IMR-90 (cell line): ENCODE measurements at regions not wholly inside any gene's neighbourhood (a gene's known extent, or its start where the extent isn't known, plus 50 kb on each side); places are given as distances from the start of the nearest gene placed in this dataset.

Experiments
- ATAC-seq: fragments of 200-7000 bp; cut with Tn5 transposase; 2 replicates; pipeline ENCODE4 v1.9.1; 2020; ENCODE audit warnings: low read depth, mild to moderate bottlenecking, moderate library complexity
- BruUV-seq: library from RNA; stranded (reverse); fragments of 400-500 nt; replicated peaks from 2 replicates; lab custom pipeline; 2021; lab: Mats Ljungman, UMichigan
- CTCF ChIA-PET: fragments of 300-600 bp; formaldehyde crosslinking; extraction: SDS; loops from one replicate; lab custom pipeline; 2021; ENCODE audit warnings: antibody characterized with exemption; lab: Yijun Ruan, JAX
- POLR2A ChIA-PET: fragments of 300-600 bp; sonication (Branson Sonifier 250); formaldehyde crosslinking; loops from one replicate; lab custom pipeline; 2022; ENCODE audit warnings: antibody characterized with exemption; ENCODE audit not compliant: unreplicated experiment; lab: Charles Lee
- DNase-seq: peaks from one replicate; pipeline ENCODE4 v3.0.0; 2013
- H2AFZ ChIP-seq: replicated peaks from 2 replicates; pipeline ENCODE3; 2013; ENCODE audit warnings: low read length, mild to moderate bottlenecking; ENCODE audit not compliant: poor library complexity
- H2AK5ac ChIP-seq: 2 replicates; pipeline ENCODE4 v1.6.1; 2013; ENCODE audit warnings: low read depth, low read length, inconsistent platforms
- H2AK9ac ChIP-seq: replicated peaks from 2 replicates; pipeline ENCODE3; 2013; ENCODE audit warnings: mild to moderate bottlenecking, low read depth, low read length, moderate library complexity; ENCODE audit not compliant: poor library complexity
- H2BK120ac ChIP-seq: 2 replicates; pipeline ENCODE4 v1.6.1; 2013; ENCODE audit warnings: low read depth, low read length, inconsistent platforms
- H2BK15ac ChIP-seq: 3 replicates; pipeline ENCODE4 v1.6.1; 2013; ENCODE audit warnings: low read depth, low read length, inconsistent platforms
- H2BK20ac ChIP-seq: 2 replicates; pipeline ENCODE4 v1.6.1; 2013; ENCODE audit warnings: low read depth, mild to moderate bottlenecking, inconsistent platforms, low read length, moderate library complexity
- H2BK5ac ChIP-seq: 2 replicates; pipeline ENCODE4 v1.6.1; 2013; ENCODE audit warnings: mild to moderate bottlenecking, low read depth, low read length, inconsistent platforms; ENCODE audit not compliant: poor library complexity, severe bottlenecking
- H3K14ac ChIP-seq: replicated peaks from 2 replicates; pipeline ENCODE4 v1.6.1; 2013; ENCODE audit warnings: low read depth, low read length, inconsistent platforms
- H3K18ac ChIP-seq: 2 replicates; pipeline ENCODE4 v1.6.1; 2013; ENCODE audit warnings: low read depth, low read length, control low read depth
- H3K23ac ChIP-seq: 2 replicates; pipeline ENCODE4 v1.6.1; 2013; ENCODE audit warnings: low read depth, low read length, inconsistent platforms
- H3K27ac ChIP-seq: 2 replicates; pipeline ENCODE4 v1.5.1; 2013; ENCODE audit warnings: mild to moderate bottlenecking, control low read depth, low read length; ENCODE audit not compliant: insufficient read depth
- H3K27me3 ChIP-seq: 2 replicates; pipeline ENCODE4 v1.6.1; 2013; ENCODE audit warnings: low read length; ENCODE audit not compliant: control insufficient read depth, insufficient read depth
- H3K36me3 ChIP-seq: 2 replicates; pipeline ENCODE4 v1.6.1; 2013; ENCODE audit warnings: low read length, mixed read lengths; ENCODE audit not compliant: control insufficient read depth, insufficient read depth
- H3K4ac ChIP-seq: 2 replicates; pipeline ENCODE4 v1.6.1; 2013; ENCODE audit warnings: low read depth, low read length, inconsistent platforms
- H3K4me1 ChIP-seq: 2 replicates; pipeline ENCODE4 v1.6.1; 2013; ENCODE audit warnings: low read length, mixed read lengths; ENCODE audit not compliant: control insufficient read depth, insufficient read depth
- H3K4me2 ChIP-seq: 2 replicates; pipeline ENCODE4 v1.6.1; 2013; ENCODE audit warnings: low read depth, mild to moderate bottlenecking, control low read depth, low read length, moderate library complexity
- H3K4me3 ChIP-seq: 2 replicates; pipeline ENCODE4 v1.5.1; 2013; ENCODE audit warnings: low read depth, mild to moderate bottlenecking, control low read depth, low read length, moderate library complexity; ENCODE audit not compliant: insufficient read depth
- H3K56ac ChIP-seq: 2 replicates; pipeline ENCODE4 v1.6.1; 2013; ENCODE audit warnings: low read length, inconsistent platforms; ENCODE audit not compliant: insufficient read depth; ENCODE audit errors: extremely low read depth
- H3K79me1 ChIP-seq, 2 experiments: 2 replicates each; pipeline ENCODE4 v1.6.1; 2013; ENCODE audit warnings: low read length in 2 of 2, inconsistent platforms in 1 of 2, low read depth in 1 of 2
- H3K9ac ChIP-seq: 2 replicates; pipeline ENCODE4 v1.6.1; 2013; ENCODE audit warnings: low read depth, low read length, control low read depth
- H3K9me1 ChIP-seq: 2 replicates; pipeline ENCODE4 v1.6.1; 2013; ENCODE audit warnings: low read length, inconsistent platforms; ENCODE audit not compliant: insufficient read depth
- H3K9me3 ChIP-seq: 2 replicates; pipeline ENCODE4 v1.6.1; 2013; ENCODE audit warnings: low read length; ENCODE audit not compliant: control insufficient read depth, insufficient read depth
- H4K20me1 ChIP-seq: 2 replicates; pipeline ENCODE4 v1.6.1; 2013; ENCODE audit warnings: low read length, inconsistent platforms; ENCODE audit not compliant: insufficient read depth
- H4K5ac ChIP-seq: 2 replicates; pipeline ENCODE4 v1.6.1; 2013; ENCODE audit warnings: mild to moderate bottlenecking, low read depth, low read length, control low read depth
- H4K8ac ChIP-seq, 2 experiments: 2 replicates each; pipeline ENCODE4 v1.6.1; 2013; ENCODE audit warnings: low read depth in 2 of 2, low read length in 2 of 2, control low read depth in 1 of 2, inconsistent platforms in 1 of 2
- H4K91ac ChIP-seq: 2 replicates; pipeline ENCODE4 v1.6.1; 2013; ENCODE audit warnings: low read depth, low read length, inconsistent platforms; ENCODE audit not compliant: insufficient read depth
- BHLHE40 ChIP-seq: fragments of 150-350 bp; IDR thresholded peaks from 2 replicates; pipeline ENCODE4 v1.6.1; 2016; ENCODE audit warnings: mild to moderate bottlenecking, low read depth, low read length
- CEBPB ChIP-seq: IDR thresholded peaks from 2 replicates; pipeline ENCODE4 v1.6.1; 2012; ENCODE audit warnings: low read depth, low read length, improper control_type of control experiment
- CHD1 ChIP-seq: IDR thresholded peaks from 2 replicates; pipeline ENCODE4 v1.6.1; 2012; ENCODE audit warnings: low read depth, low read length, improper control_type of control experiment
- FOS ChIP-seq: fragments of 150-350 bp; IDR thresholded peaks from 2 replicates; pipeline ENCODE4 v1.6.1; 2016; ENCODE audit warnings: low read depth, low read length
- MAFK ChIP-seq: IDR thresholded peaks from 2 replicates; pipeline ENCODE4 v1.6.1; 2012; ENCODE audit warnings: low read depth, low read length, improper control_type of control experiment
- MXI1 ChIP-seq: IDR thresholded peaks from 2 replicates; pipeline ENCODE4 v1.6.1; 2012; ENCODE audit warnings: low read depth, mild to moderate bottlenecking, low read length, moderate library complexity, borderline replicate concordance
- NFE2L2 ChIP-seq: fragments of 150-350 bp; IDR thresholded peaks from 2 replicates; pipeline ENCODE4 v1.6.1; 2016; ENCODE audit warnings: low read depth, mild to moderate bottlenecking, low read length
- POLR2A ChIP-seq: IDR thresholded peaks from 2 replicates; pipeline ENCODE4 v1.6.1; 2012; ENCODE audit warnings: mild to moderate bottlenecking, low read depth, low read length
- RAD21 ChIP-seq: IDR thresholded peaks from 2 replicates; pipeline ENCODE4 v1.6.1; 2012; ENCODE audit warnings: low read length, improper control_type of control experiment
- RCOR1 ChIP-seq: IDR thresholded peaks from 2 replicates; pipeline ENCODE4 v1.6.1; 2012; ENCODE audit warnings: mild to moderate bottlenecking, low read length, improper control_type of control experiment; ENCODE audit not compliant: insufficient replicate concordance
- RFX5 ChIP-seq: IDR thresholded peaks from 2 replicates; pipeline ENCODE4 v1.8.0; 2012; ENCODE audit warnings: low read depth, mild to moderate bottlenecking, low read length, moderate library complexity
- WGBS, 2 experiments: methylation state at CpG; one replicate each; pipeline versions ENCODE4 v1.1.5 to v1.1.7; 2013; ENCODE audit warnings: missing lambda C conversion rate in 2 of 2; ENCODE audit not compliant: insufficient read length in 1 of 2; ENCODE audit errors: extremely low coverage in 2 of 2; 5-methylcytosine and 5-hydroxymethylcytosine counted together
- dilution Hi-C: fragments of 300-500 bp; cut with HindIII; formaldehyde crosslinking; loops from one replicate; pipeline ENCODE4 v1.14.3; 2018; ENCODE audit warnings: low sequenced_read_pairs; ENCODE audit not compliant: unreplicated experiment
- in situ Hi-C: fragments of 300-500 bp; cut with MboI; formaldehyde crosslinking; loops from 3 replicates; pipeline ENCODE4 v1.14.3; 2019; ENCODE audit warnings: low sequenced_read_pairs, inconsistent platforms, mixed read lengths
- intact Hi-C: fragments of 100-400 bp; cut with micrococcal nuclease; formaldehyde crosslinking; loops from 2 replicates; pipeline ENCODE4 v1.10.0; 2022
- TF ChIP-seq, protein P1 (sequence below): fragments of 150-350 bp; IDR thresholded peaks from 2 replicates; pipeline ENCODE4 v1.6.1; 2016; ENCODE audit warnings: low read depth, mild to moderate bottlenecking, low read length, moderate library complexity, borderline replicate concordance

DNA sequence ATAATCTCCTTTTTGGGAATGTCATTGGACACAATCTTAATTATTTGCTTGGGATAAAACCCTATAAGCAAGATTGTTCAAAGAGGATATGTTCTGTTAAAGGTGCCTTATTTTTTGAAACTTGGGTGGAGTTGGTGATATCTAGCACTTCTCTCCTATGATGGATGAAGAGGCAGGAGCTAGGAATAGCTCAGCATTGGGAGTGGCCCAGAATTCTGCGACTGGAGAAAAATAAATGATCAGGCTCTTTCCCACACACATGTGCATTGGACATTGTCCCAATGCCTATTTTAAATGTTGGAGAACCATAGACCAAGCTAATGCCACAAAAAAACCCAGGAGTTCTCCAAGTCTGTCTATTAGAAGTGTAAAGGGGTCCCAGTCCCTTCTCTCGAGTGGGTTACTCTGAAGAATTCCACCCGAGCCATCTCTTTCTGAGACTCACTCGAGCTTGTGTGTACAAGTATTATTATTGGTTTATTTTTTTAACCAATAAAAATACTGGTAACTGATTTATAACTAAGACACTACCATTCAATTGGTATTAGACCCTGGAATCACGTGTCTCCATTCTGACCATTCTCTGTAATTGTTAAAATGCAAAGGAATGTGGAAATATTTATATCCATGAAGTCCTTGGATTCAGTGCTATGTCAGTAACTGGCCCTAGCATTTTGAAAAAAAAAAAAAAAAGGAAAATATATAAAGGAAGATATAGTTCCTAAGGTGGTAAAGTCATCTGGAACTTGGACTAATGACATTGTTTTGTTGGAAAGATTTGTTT lies 437.5 kb upstream of the TMEM132C start:
- no peak overlapping the region for H3K4me3 ChIP-seq
- H3K4ac ChIP-seq: no peak overlapping the region
- DNase-seq (no peak), ATAC-seq (no peak)
- H4K5ac ChIP-seq: no peak overlapping the region
- no peak overlapping the region for H2BK20ac ChIP-seq
- in situ Hi-C loops (no loop called here), intact Hi-C loops (no loop called here), dilution Hi-C loops (no loop called here)
- no peak overlapping the region for H2AK9ac ChIP-seq
- H4K91ac ChIP-seq: no peak overlapping the region
- no peak for TF ChIP-seq CEBPB
- no peak for TF ChIP-seq RCOR1
- TF ChIP-seq FOS: no peak
- no peak for TF ChIP-seq MXI1
- no peak for TF ChIP-seq MAFK
- TF ChIP-seq POLR2A: no peak
- TF ChIP-seq NFE2L2: no peak
- TF ChIP-seq, protein P1, sequence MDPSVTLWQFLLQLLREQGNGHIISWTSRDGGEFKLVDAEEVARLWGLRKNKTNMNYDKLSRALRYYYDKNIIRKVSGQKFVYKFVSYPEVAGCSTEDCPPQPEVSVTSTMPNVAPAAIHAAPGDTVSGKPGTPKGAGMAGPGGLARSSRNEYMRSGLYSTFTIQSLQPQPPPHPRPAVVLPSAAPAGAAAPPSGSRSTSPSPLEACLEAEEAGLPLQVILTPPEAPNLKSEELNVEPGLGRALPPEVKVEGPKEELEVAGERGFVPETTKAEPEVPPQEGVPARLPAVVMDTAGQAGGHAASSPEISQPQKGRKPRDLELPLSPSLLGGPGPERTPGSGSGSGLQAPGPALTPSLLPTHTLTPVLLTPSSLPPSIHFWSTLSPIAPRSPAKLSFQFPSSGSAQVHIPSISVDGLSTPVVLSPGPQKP: no peak
- TF ChIP-seq BHLHE40: no peak
- no peak for TF ChIP-seq RFX5
- no peak for TF ChIP-seq RAD21
- TF ChIP-seq CHD1: no peak
- no CpG with 5 or more reads among the region's 5 CpGs for WGBS, 2 experiments
- no peak overlapping the region for H3K56ac ChIP-seq
- no peak overlapping the region for H2BK15ac ChIP-seq
- no peaks in the 10 kb centered on the region for H4K20me1 ChIP-seq
- no peak overlapping the region for H3K4me2 ChIP-seq
- no peak overlapping the region for H2BK120ac ChIP-seq
- peaks cover 25% of the 10 kb centered on the region for H3K9me3 ChIP-seq
- H3K27me3 ChIP-seq: no peaks in the 10 kb centered on the region
- H3K9me1 ChIP-seq: no peaks in the 10 kb centered on the region
- no peak overlapping the region for H4K8ac ChIP-seq
- H2AFZ ChIP-seq: no peak overlapping the region
- no peak overlapping the region for H2AK5ac ChIP-seq
- H3K23ac ChIP-seq: no peak overlapping the region
- POLR2A ChIA-PET: no interaction called here
- no peaks in the 10 kb centered on the region for H3K36me3 ChIP-seq
- no peak overlapping the region for H3K14ac ChIP-seq
- no peak overlapping the region for H3K27ac ChIP-seq
- CTCF ChIA-PET: interaction anchor here (0.6 kb wide), 1 partner anchor 14 kb away, joined by 7 read pairs; no protein-coding TSS in a partner anchor
- H3K18ac ChIP-seq: no peak overlapping the region
- no peak overlapping the region for H2BK5ac ChIP-seq
- BruUV-seq: no TSS peak
- no peaks in the 10 kb centered on the region for H3K4me1 ChIP-seq
- no peak overlapping the region for H3K9ac ChIP-seq
- no peaks in the 10 kb centered on the region for H3K79me1 ChIP-seq
